Upper lobe of left lung (tissue), 6 donors: ENCODE measurements at regions not wholly inside any gene's neighbourhood (a gene's known extent, or its start where the extent isn't known, plus 50 kb on each side); places are given as distances from the start of the nearest gene placed in this dataset.

Source experiments
- ATAC-seq, 2 donors: fragments of 200-7000 bp; cut with Tn5 transposase; one replicate each; pipeline ENCODE4 v1.9.1; 2022; ENCODE audit warnings: mild to moderate bottlenecking in 2 of 2, moderate library complexity in 2 of 2; ENCODE audit not compliant: low FRiP score in 2 of 2
- DNase-seq, 2 donors: peaks; one replicate each; pipeline ENCODE4 v3.0.0-alpha.2; 2019 to 2020
- H3K27ac ChIP-seq, 4 donors: fragments of 200-600 bp; sonication (generic); one replicate each; pipeline ENCODE4 v1.5.1; 2016 to 2019
- H3K27me3 ChIP-seq, 4 donors: fragments of 200-600 bp; sonication (generic); one replicate each; pipeline ENCODE4 v1.5.1; 2017 to 2019
- H3K36me3 ChIP-seq, 4 donors: fragments of 200-600 bp; sonication (generic); one replicate each; pipeline ENCODE4 v1.5.1; 2016 to 2019
- H3K4me1 ChIP-seq, 4 donors: fragments of 200-600 bp; sonication (generic); one replicate each; pipeline ENCODE4 v1.5.1; 2018 to 2019
- H3K4me3 ChIP-seq, 4 donors: fragments of 200-600 bp; sonication (generic); one replicate each; pipeline ENCODE4 v1.5.1; 2017 to 2019; ENCODE audit warnings: mild to moderate bottlenecking in 2 of 4, moderate library complexity in 1 of 4
- H3K9me3 ChIP-seq, 4 donors: fragments of 200-600 bp; sonication (generic); one replicate each; pipeline ENCODE4 v1.5.1; 2018 to 2019
- CTCF ChIP-seq, 6 experiments: fragments of 450-650 bp in 4 of 6; fragments of 200-600 bp in 2 of 6; sonication (generic) in 2 of 6; IDR thresholded peaks; one replicate each; pipeline ENCODE4 v1.5.1; 2016 to 2019; ENCODE audit warnings: antibody characterized with exemption in 6 of 6
- EP300 ChIP-seq, 4 donors: sonication (generic); formaldehyde crosslinking; IDR thresholded peaks; one replicate each; pipeline ENCODE4 v1.5.1; 2017; ENCODE audit warnings: antibody characterized with exemption in 4 of 4, control low read depth in 2 of 4
- POLR2A ChIP-seq, 4 donors: fragments of 450-650 bp; IDR thresholded peaks; one replicate each; pipeline ENCODE4 v1.5.1; 2016 to 2017; ENCODE audit warnings: antibody characterized with exemption in 4 of 4, mild to moderate bottlenecking in 2 of 4
- POLR2AphosphoS5 ChIP-seq, 2 donors: sonication (generic); formaldehyde crosslinking; IDR thresholded peaks; one replicate each; pipeline ENCODE4 v1.5.1; 2017; ENCODE audit warnings: antibody characterized with exemption in 2 of 2
- WGBS, 2 donors: methylation state at CpG; one replicate each; pipeline ENCODE4 v1.1.5; 2017 to 2018; 5-methylcytosine and 5-hydroxymethylcytosine counted together
- donor health status: DM: no; HTN: no; CAD: no; lungs with moderate emphysema.
- donor health status: DM: no; HTN: yes; CAD: no; lungs with severe emphysema.

- no peak for ATAC-seq
- H3K9me3 ChIP-seq = no peaks in the 10 kb centered on the region
- H3K27me3 ChIP-seq = no peaks in the 10 kb centered on the region
- no peaks in the 10 kb centered on the region for H3K4me1 ChIP-seq
- H3K36me3 ChIP-seq = no peaks in the 10 kb centered on the region
- no peak for TF ChIP-seq POLR2A (IDR thresholded peaks at IDR 0.05)
- TF ChIP-seq POLR2AphosphoS5 (IDR thresholded peaks at IDR 0.05) = no peak
- no peak for TF ChIP-seq CTCF (IDR thresholded peaks at IDR 0.05)
- no peak for TF ChIP-seq EP300 (IDR thresholded peaks at IDR 0.05)
- H3K27ac ChIP-seq = no peak overlapping the region
- DNase-seq = no peak
- no peak overlapping the region for H3K4me3 ChIP-seq
Observed at GRCh38 chr5:136492587-136492986, 127.2 kb upstream of the TRPC7 start.

GRCh38 chr5:136491806-136492205 lies 126.5 kb upstream of the TRPC7 start:
- H3K9me3 ChIP-seq = no peaks in the 10 kb centered on the region
- TF ChIP-seq POLR2A (IDR thresholded peaks at IDR 0.05) = no peak
- TF ChIP-seq POLR2AphosphoS5 (IDR thresholded peaks at IDR 0.05) = no peak
- no peak for TF ChIP-seq CTCF (IDR thresholded peaks at IDR 0.05)
- TF ChIP-seq EP300 (IDR thresholded peaks at IDR 0.05) = no peak

DNA sequence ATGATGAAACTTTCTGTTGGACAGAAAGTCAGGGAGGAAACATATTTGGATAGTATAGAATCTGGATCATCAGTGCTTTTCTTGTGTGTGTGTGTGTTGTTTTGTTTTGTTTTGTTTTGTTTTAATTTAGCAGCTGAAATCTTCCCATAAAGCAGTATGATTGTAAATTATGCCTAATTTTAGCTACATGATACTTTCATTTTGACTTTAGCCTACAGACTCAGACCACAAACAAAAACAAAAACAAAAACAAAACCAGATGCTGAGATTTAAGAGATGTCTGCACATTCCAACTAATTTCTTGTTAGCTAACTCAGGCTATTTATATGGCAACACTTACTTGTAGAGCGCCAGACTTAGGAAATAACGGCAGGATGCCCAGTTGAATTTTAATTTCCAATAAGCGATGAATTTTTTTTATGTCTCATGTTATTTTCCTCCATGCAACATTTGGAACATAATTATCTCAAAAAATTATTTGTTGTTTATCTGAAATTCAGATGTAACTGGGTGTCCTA lies 119.5 kb upstream of the TRPC7 start:
- WGBS, 2 donors = 95 to 97% methylated on average over 3 of the region's 3 CpGs
- H3K36me3 ChIP-seq = no peaks in the 10 kb centered on the region
- TF ChIP-seq CTCF (IDR thresholded peaks at IDR 0.05) = no peak
- no peak for TF ChIP-seq EP300 (IDR thresholded peaks at IDR 0.05)
- no peak for TF ChIP-seq POLR2AphosphoS5 (IDR thresholded peaks at IDR 0.05)
- TF ChIP-seq POLR2A (IDR thresholded peaks at IDR 0.05) = no peak
- H3K4me1 ChIP-seq = no peaks in the 10 kb centered on the region
- ATAC-seq (no peak), DNase-seq (no peak)
- no peak overlapping the region for H3K27ac ChIP-seq
- no peaks in the 10 kb centered on the region for H3K9me3 ChIP-seq
- no peaks in the 10 kb centered on the region for H3K27me3 ChIP-seq
- no peak overlapping the region for H3K4me3 ChIP-seq

More at GRCh38 chr5:136491806-136492205, 126.5 kb upstream of the TRPC7 start:
- Histone ChIP-seq H3K36me3 (no peaks in the 10 kb centered on the region), H3K4me1 (no peaks in the 10 kb centered on the region), H3K4me3 (no peak overlapping the region), H3K27me3 (no peaks in the 10 kb centered on the region), H3K27ac (no peak overlapping the region)
- DNase-seq (no peak), ATAC-seq (no peak)
- WGBS, 2 donors = 70 to 83% methylated on average over 3 of the region's 3 CpGs

DNA sequence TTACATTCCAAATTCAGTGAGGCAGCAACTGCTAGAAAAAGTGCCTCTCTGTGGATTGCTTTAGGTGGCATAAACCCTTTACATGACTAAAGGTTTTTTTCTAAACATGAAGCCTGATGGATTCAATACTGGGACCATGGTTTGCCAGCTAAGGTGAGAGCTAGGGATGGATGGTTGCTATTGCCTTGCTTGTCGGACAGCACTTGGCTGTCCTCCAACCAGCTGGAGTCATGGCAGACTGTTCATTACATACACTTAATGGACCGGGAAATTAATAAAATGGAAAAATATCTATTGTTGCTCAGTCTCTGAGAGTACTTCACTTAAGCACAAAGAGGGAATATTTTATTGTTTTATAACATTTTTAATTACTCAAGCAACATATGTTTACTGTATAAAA lies 116.9 kb upstream of the TRPC7 start:
- 73 to 88% methylated on average over 2 of the region's 2 CpGs for WGBS, 2 donors
- TF ChIP-seq EP300 (IDR thresholded peaks at IDR 0.05) (no peak), POLR2AphosphoS5 (IDR thresholded peaks at IDR 0.05) (no peak), CTCF (IDR thresholded peaks at IDR 0.05) (no peak), POLR2A (IDR thresholded peaks at IDR 0.05) (no peak)
- ATAC-seq (no peak), DNase-seq (no peak)
- no peaks in the 10 kb centered on the region for H3K4me1 ChIP-seq
- no peak overlapping the region for H3K4me3 ChIP-seq
- no peaks in the 10 kb centered on the region for H3K9me3 ChIP-seq
- H3K27me3 ChIP-seq = no peaks in the 10 kb centered on the region
- H3K36me3 ChIP-seq = no peaks in the 10 kb centered on the region
- H3K27ac ChIP-seq = no peak overlapping the region

DNA sequence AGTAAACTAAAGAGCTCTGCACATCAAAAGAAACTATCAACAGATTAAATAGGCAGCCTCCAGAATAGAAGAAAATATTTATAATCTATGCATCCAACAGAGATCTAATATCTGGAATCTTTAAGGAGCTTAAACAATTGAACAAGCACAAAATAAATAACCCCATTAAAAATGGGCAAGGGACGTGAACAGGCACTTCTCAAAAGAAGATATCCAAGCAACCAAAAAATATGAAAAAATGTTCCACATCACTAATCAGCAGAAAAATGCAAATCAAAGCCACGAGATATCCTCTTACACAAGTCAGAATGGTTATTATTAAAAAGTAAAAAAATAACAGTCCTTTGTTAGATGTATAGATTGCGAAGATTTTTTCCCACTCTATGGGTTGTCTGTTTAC lies 109.1 kb upstream of the TRPC7 start:
- H3K36me3 ChIP-seq = no peaks in the 10 kb centered on the region
- no peak overlapping the region for H3K4me3 ChIP-seq
- H3K27me3 ChIP-seq = no peaks in the 10 kb centered on the region
- no peaks in the 10 kb centered on the region for H3K9me3 ChIP-seq
- WGBS, 2 donors = 71 to 81% methylated on average over 3 of the region's 3 CpGs
- DNase-seq (no peak), ATAC-seq (no peak)
- no peak overlapping the region for H3K27ac ChIP-seq
- TF ChIP-seq POLR2AphosphoS5 (IDR thresholded peaks at IDR 0.05) (no peak), EP300 (IDR thresholded peaks at IDR 0.05) (no peak), CTCF (IDR thresholded peaks at IDR 0.05) (no peak)
- no peaks in the 10 kb centered on the region for H3K4me1 ChIP-seq
